Heart right ventricle (tissue), 16 donors: ENCODE measurements at regions not wholly inside any gene's neighbourhood (a gene's known extent, or its start where the extent isn't known, plus 50 kb on each side); places are given as distances from the start of the nearest gene placed in this dataset.
A peak's percentile ranks its signal among the peaks of the same experiment; 100 is the strongest.

Source experiments
- ATAC-seq, 8 donors: fragments of 200-7000 bp; cut with Tn5 transposase; one replicate each; pipeline ENCODE4 v1.9.1; 2020; ENCODE audit warnings: mild to moderate bottlenecking in 8 of 8, moderate library complexity in 8 of 8, moderate number of reproducible peaks in 1 of 8
- DNase-seq, 2 donors: peaks; one replicate each; pipeline ENCODE4 v3.0.0-alpha.2; 2020
- H3K27ac ChIP-seq, 10 donors: fragments of 200-600 bp; sonication (generic) in 2 of 10; one replicate each; pipeline versions ENCODE4 v1.5.0 to v1.8.0; 2020 to 2022; ENCODE audit warnings: mild to moderate bottlenecking in 3 of 10
- H3K27me3 ChIP-seq, 7 donors: fragments of 200-600 bp; one replicate each; pipeline ENCODE4 v1.8.0; 2021 to 2022; ENCODE audit warnings: mild to moderate bottlenecking in 2 of 7
- H3K36me3 ChIP-seq, 9 donors: fragments of 200-600 bp; sonication (generic) in 1 of 9; one replicate each; pipeline versions ENCODE4 v1.5.0 to v1.8.0; 2020 to 2022; ENCODE audit warnings: mild to moderate bottlenecking in 2 of 9
- H3K4me1 ChIP-seq, 9 donors: fragments of 200-600 bp; sonication (generic) in 1 of 9; one replicate each; pipeline versions ENCODE4 v1.5.0 to v1.8.0; 2020 to 2022; ENCODE audit warnings: mild to moderate bottlenecking in 4 of 9
- H3K4me3 ChIP-seq, 10 donors: fragments of 200-600 bp; sonication (generic) in 2 of 10; one replicate each; pipeline versions ENCODE4 v1.5.0 to v1.8.0; 2020 to 2022; ENCODE audit warnings: mild to moderate bottlenecking in 7 of 10, moderate library complexity in 2 of 10
- H3K9me3 ChIP-seq, 11 donors: fragments of 200-600 bp in 10 of 11; sonication (generic) in 2 of 11; one replicate each; pipeline versions ENCODE4 v1.5.0 to v1.8.0; 2013 to 2022; ENCODE audit warnings: mild to moderate bottlenecking in 2 of 11, control low read depth in 1 of 11, moderate library complexity in 1 of 11
- CTCF ChIP-seq, 9 donors: fragments of 200-600 bp; sonication (generic) in 2 of 9; IDR thresholded peaks; one replicate each; pipeline versions ENCODE4 v1.5.0 to v1.8.0; 2021 to 2022; ENCODE audit warnings: antibody characterized with exemption in 9 of 9, mild to moderate bottlenecking in 5 of 9, moderate library complexity in 1 of 9
- WGBS, 2 donors: extraction: QIAGEN DNeasy Blood & Tissue Kit; methylation state at CpG; one replicate each; pipeline ENCODE4 v1.1.7; 2013; ENCODE audit warnings: inconsistent platforms in 1 of 2; 5-methylcytosine and 5-hydroxymethylcytosine counted together
- intact Hi-C, 10 donors: fragments of 100-400 bp; cut with DNase I; formaldehyde crosslinking; loops; one replicate each; pipeline versions ENCODE4 v1.11.1 to v1.14.2; 2022
- donor health status: Arrhythmogenic right ventricular cardiomyopathy.
- donor health status: ischemic (EF 13 %, LVEDD 7.1; RV severe dilation, severe dysfunction).
- donor health status: healthy with polysubstance abuse.
- donor health status: DM: no; HTN: yes; CAD: no.
- donor health status: DM: no; HTN: no; CAD: no.
- donor health status: ischemic (EF 25% LVEDD 6.9; RV normal size, moderate dysfunction).
- donor health status: ischemic (EF 25% LVEDD 5.7; RV mildly dilated, moderate dysfunction).
- donor health status: healthy.
- donor health status: DM: yes; HTN: yes; CAD: no.
- donor health status: Ischemic cardiomyopathy.
- donor health status: ischemic (EF 35%, LVEDD 5.7; RV mildly dilated, moderate dysfunction).
- donor health status: nonischemic (EF 11% LVEDD 7.7; RV severe dilation, severe dysfunction).
- donor health status: DM: yes; HTN: yes; CAD: no.
- donor health status: PGD.
- donor health status: ischemic (EF 29% LVEDD 5.4; RV normal size, mild dysfunction).
- donor health status: nonischemic (EF 23%, LVEDD 6.1; RV moderate dilation, normal function).

GRCh38 chr14:61218157-61218556 lies 63.0 kb downstream of the TMEM30B start:
- Histone ChIP-seq H3K9me3 (no peaks in the 10 kb centered on the region), H3K4me1 (peaks cover 0 to 16% (median 6%) of the 10 kb centered on the region in 9 donors), H3K4me3 (no peak overlapping the region), H3K27me3 (peaks cover 0 to 44% (median 13%) of the 10 kb centered on the region in 7 donors), H3K27ac (peak overlapping the region in 5 of 10 donors; percentile 46 to 65 (median 58)), H3K36me3 (no peaks in the 10 kb centered on the region)
- ATAC-seq (peak in 1 of 8 donors; percentile 36), DNase-seq (no peak)
- 59 to 61% methylated on average over 5 of the region's 5 CpGs for WGBS, 2 donors
- TF ChIP-seq CTCF (IDR thresholded peaks at IDR 0.05) = no peak
- intact Hi-C loops = no loop called here

- Histone ChIP-seq H3K9me3 (no peaks in the 10 kb centered on the region), H3K36me3 (no peaks in the 10 kb centered on the region), H3K4me1 (peaks cover 0 to 16% (median 6%) of the 10 kb centered on the region in 9 donors), H3K27ac (peak overlapping the region in 5 of 10 donors; percentile 46 to 65 (median 58)), H3K4me3 (no peak overlapping the region), H3K27me3 (peaks cover 0 to 44% (median 13%) of the 10 kb centered on the region in 7 donors)
- ATAC-seq = peak in 1 of 8 donors; percentile 46
- intact Hi-C loops = no loop called here
- DNase-seq = peak in 1 of 2 donors; percentile 13
- TF ChIP-seq CTCF (IDR thresholded peaks at IDR 0.05) = no peak
- WGBS, 2 donors = 69 to 70% methylated on average over 2 of the region's 2 CpGs
These were observed 63.6 kb downstream of the TMEM30B start for GRCh38 chr14:61217516-61217915.

- Histone ChIP-seq H3K27me3 (peaks cover 0 to 29% (median 9%) of the 10 kb centered on the region in 7 donors), H3K9me3 (no peaks in the 10 kb centered on the region), H3K36me3 (no peaks in the 10 kb centered on the region), H3K27ac (no peak overlapping the region), H3K4me1 (peaks cover 0 to 10% (median 6%) of the 10 kb centered on the region in 9 donors), H3K4me3 (no peak overlapping the region)
- DNase-seq (no peak), ATAC-seq (peak in 1 of 8 donors; percentile 46)
- TF ChIP-seq CTCF (IDR thresholded peaks at IDR 0.05) = no peak
- WGBS, 2 donors = 95% methylated on average over 5 of the region's 5 CpGs
- intact Hi-C loops = no loop called here
These were observed 65.7 kb downstream of the TMEM30B start for GRCh38 chr14:61215222-61216020.

- WGBS, 2 donors = 87 to 89% methylated on average over 4 of the region's 4 CpGs
- Histone ChIP-seq H3K27ac (no peak overlapping the region), H3K4me1 (peaks cover 0 to 10% (median 6%) of the 10 kb centered on the region in 9 donors), H3K4me3 (no peak overlapping the region), H3K9me3 (no peaks in the 10 kb centered on the region), H3K27me3 (peaks cover 0 to 19% (median 3%) of the 10 kb centered on the region in 7 donors), H3K36me3 (no peaks in the 10 kb centered on the region)
- ATAC-seq (no peak), DNase-seq (no peak)
- intact Hi-C loops = no loop called here
- no peak for TF ChIP-seq CTCF (IDR thresholded peaks at IDR 0.05)
These were observed 67.2 kb downstream of the TMEM30B start for GRCh38 chr14:61213920-61214319.
